ENCODE measurements at regions not wholly inside any gene's neighbourhood (a gene's known extent, or its start where the extent isn't known, plus 50 kb on each side); places are given as distances from the start of the nearest gene placed in this dataset.

- TF ChIP-seq NANOG (IDR thresholded peaks at IDR 0.05; ENCODE audit: borderline replicate concordance) = no peak
- no peak for TF ChIP-seq EZH2phosphoT487 (IDR thresholded peaks at IDR 0.05; ENCODE audit: unreplicated experiment)
- TF ChIP-seq CREB1 (CRISPR knock-in tag; IDR thresholded peaks at IDR 0.05; ENCODE audit: low read depth) = no peak
- TF ChIP-seq JUNB (IDR thresholded peaks at IDR 0.05; ENCODE audit: unreplicated experiment) = no peak
- no peak for TF ChIP-seq ETS1 (IDR thresholded peaks at IDR 0.05)
- TF ChIP-seq STAT1 (IDR thresholded peaks at IDR 0.05; ENCODE audit: unreplicated experiment) = no peak
- TF ChIP-seq POLR2AphosphoS5 (IDR thresholded peaks at IDR 0.05; ENCODE audit: low read depth) = no peak
- TF ChIP-seq ZNF331 (CRISPR knock-in tag; IDR thresholded peaks at IDR 0.05; ENCODE audit: low read depth) = no peak
- TF ChIP-seq REST (IDR thresholded peaks at IDR 0.05; ENCODE audit: unreplicated experiment) = no peak
These were observed 266.3 kb upstream of the ACVR2A start (continued) for GRCh38 chr2:147578529-147578928.

GRCh38 chr2:147577998-147578380 lies 266.8 kb upstream of the ACVR2A start:
- H3F3A ChIP-seq (replicated peaks; ENCODE audit: low read depth) = no peaks in the 10 kb centered on the region
- H3K27ac ChIP-seq (ENCODE audit: low read depth) = no peak overlapping the region
- no peaks in the 10 kb centered on the region for H4K20me1 ChIP-seq (replicated peaks; ENCODE audit: insufficient read depth)
- Mint-ChIP-seq H3K27ac (no peak overlapping the region), H3K36me3 (ENCODE audit: low read depth) (no peaks in the 10 kb centered on the region), H3K27me3 (ENCODE audit: insufficient read depth, low read depth, poor library complexity) (no peaks in the 10 kb centered on the region), H3K4me3 (no peak overlapping the region), H3K9me3 (0 out of 3 replicates have a peak, but pooled peaks cover 3% of the 10 kb centered on the region), H3K4me1 (no peaks in the 10 kb centered on the region)
- no peaks in the 10 kb centered on the region for H3K79me2 ChIP-seq (replicated peaks; ENCODE audit: insufficient read depth)
- H3K4me1 ChIP-seq (ENCODE audit: insufficient read depth) = no peaks in the 10 kb centered on the region
- no peak overlapping the region for H3K4me3 ChIP-seq
- H3K4me2 ChIP-seq = no peak overlapping the region
- ATAC-seq (no peak), DNase-seq (ENCODE audit: low spot score) (no peak)
- peaks cover 13% of the 10 kb centered on the region; the same call in 1 of the 2 replicates for H3K9me2 ChIP-seq (ENCODE audit: insufficient read depth)
- no peaks in the 10 kb centered on the region for H3K36me3 ChIP-seq (ENCODE audit: insufficient read depth)
- no peaks in the 10 kb centered on the region for H3K27me3 ChIP-seq (ENCODE audit: insufficient read depth)
- no peak overlapping the region for H2AFZ ChIP-seq
- TF ChIP-seq ZNF331 (CRISPR knock-in tag; IDR thresholded peaks at IDR 0.05; ENCODE audit: low read depth) (no peak), CREB1 (CRISPR knock-in tag; IDR thresholded peaks at IDR 0.05; ENCODE audit: low read depth) (no peak), ZNF114 (CRISPR knock-in tag; IDR thresholded peaks at IDR 0.05) (no peak), EZH2phosphoT487 (IDR thresholded peaks at IDR 0.05; ENCODE audit: unreplicated experiment) (no peak), POLR2AphosphoS5 (IDR thresholded peaks at IDR 0.05; ENCODE audit: low read depth) (no peak), NANOG (IDR thresholded peaks at IDR 0.05; ENCODE audit: borderline replicate concordance) (no peak), ETS1 (IDR thresholded peaks at IDR 0.05) (no peak), EZH2 (IDR thresholded peaks at IDR 0.05; ENCODE audit: low read depth, unreplicated experiment) (no peak), CTCF (conservative IDR thresholded peaks at IDR 0.05; ENCODE audit: low read depth in 2 of 2) (no peak), REST (IDR thresholded peaks at IDR 0.05; ENCODE audit: unreplicated experiment) (no peak), JUNB (IDR thresholded peaks at IDR 0.05; ENCODE audit: unreplicated experiment) (no peak), STAT1 (IDR thresholded peaks at IDR 0.05; ENCODE audit: unreplicated experiment) (no peak)

Data from GM23338 (cell line).